GM18858 (cell line): ENCODE measurements at regions not wholly inside any gene's neighbourhood (a gene's known extent, or its start where the extent isn't known, plus 50 kb on each side); places are given as distances from the start of the nearest gene placed in this dataset.

ENCODE experiments used
- ATAC-seq: cut with Tn5 transposase; IDR thresholded peaks from one replicate; pipeline ENCODE4 v1.9.1; 2021; ENCODE audit not compliant: unreplicated experiment

GRCh38 chr16:86037999-86038925, 139.3 kb downstream of the IRF8 start:
- no peak for ATAC-seq

- no peak for ATAC-seq
Observed at GRCh38 chr16:86038926-86039310, 140.0 kb downstream of the IRF8 start.

- no peak for ATAC-seq
Observed at GRCh38 chr16:86039606-86040005, 140.6 kb downstream of the IRF8 start.

- ATAC-seq: no peak
Observed at GRCh38 chr16:86040496-86040895, 141.5 kb downstream of the IRF8 start.

- no peak for ATAC-seq
Observed at GRCh38 chr16:86041215-86041614, 142.3 kb downstream of the IRF8 start.

- ATAC-seq: no peak
Observed at GRCh38 chr16:86041807-86042206, 142.8 kb downstream of the IRF8 start.

GRCh38 chr16:86042393-86042792, 143.4 kb downstream of the IRF8 start:
- ATAC-seq: no peak

GRCh38 chr16:86042996-86043725, 144.2 kb downstream of the IRF8 start:
- no peak for ATAC-seq

- no peak for ATAC-seq
Observed at GRCh38 chr16:86044241-86044671, 145.3 kb downstream of the IRF8 start.

GRCh38 chr16:86044881-86045590, 146.1 kb downstream of the IRF8 start:
- ATAC-seq: no peak

GRCh38 chr16:86045591-86045971, 146.6 kb downstream of the IRF8 start:
- ATAC-seq: no peak

- no peak for ATAC-seq
Observed at GRCh38 chr16:86046026-86046425, 147.1 kb downstream of the IRF8 start.

- no peak for ATAC-seq
Observed at GRCh38 chr16:86046667-86047270, 147.8 kb downstream of the IRF8 start.

- ATAC-seq: no peak
Observed at GRCh38 chr16:86048221-86048620, 149.3 kb downstream of the IRF8 start.

GRCh38 chr16:86048882-86049585, 150.1 kb downstream of the IRF8 start:
- ATAC-seq: no peak

GRCh38 chr16:86049641-86050040, 150.7 kb downstream of the IRF8 start:
- ATAC-seq: no peak

GRCh38 chr16:86050111-86050510, 151.1 kb downstream of the IRF8 start:
- ATAC-seq: no peak

GRCh38 chr16:86050591-86051367, 151.8 kb downstream of the IRF8 start:
- ATAC-seq: no peak

- ATAC-seq: no peak
Observed at GRCh38 chr16:86051368-86052114, 152.6 kb downstream of the IRF8 start.
